ENCODE measurements at regions not wholly inside any gene's neighbourhood (a gene's known extent, or its start where the extent isn't known, plus 50 kb on each side); places are given as distances from the start of the nearest gene placed in this dataset.
A peak's percentile ranks its signal among the peaks of the same experiment; 100 is the strongest.

- no peak for DNase-seq
These were observed 748.2 kb upstream of the ADAMTS5 start for GRCh38 chr21:27715131-27715530.

GRCh38 chr21:27713154-27714109, 746.5 kb upstream of the ADAMTS5 start:
- no peak for DNase-seq

GRCh38 chr21:27704567-27705166, 737.8 kb upstream of the ADAMTS5 start:
- no peak for DNase-seq

- DNase-seq = no peak
These were observed 736.9 kb upstream of the ADAMTS5 start for GRCh38 chr21:27703791-27704190.

- DNase-seq = peak; percentile 15 to 43
These were observed 734.2 kb upstream of the ADAMTS5 start for GRCh38 chr21:27700974-27701614.

GRCh38 chr21:27695246-27695645, 728.4 kb upstream of the ADAMTS5 start:
- no peak for DNase-seq

- no peak for DNase-seq
These were observed 727.8 kb upstream of the ADAMTS5 start for GRCh38 chr21:27694667-27695066.

GRCh38 chr21:27693376-27693775, 726.5 kb upstream of the ADAMTS5 start:
- no peak for DNase-seq

GRCh38 chr21:27691516-27691915, 724.6 kb upstream of the ADAMTS5 start:
- DNase-seq = no peak

- DNase-seq = no peak
These were observed 724.1 kb upstream of the ADAMTS5 start for GRCh38 chr21:27691006-27691405.

GRCh38 chr21:27690426-27690825, 723.5 kb upstream of the ADAMTS5 start:
- no peak for DNase-seq

- no peak for DNase-seq
These were observed 721.9 kb upstream of the ADAMTS5 start for GRCh38 chr21:27688773-27689172.

GRCh38 chr21:27683292-27683691, 716.4 kb upstream of the ADAMTS5 start:
- no peak for DNase-seq

GRCh38 chr21:27681841-27682240, 715.0 kb upstream of the ADAMTS5 start:
- no peak for DNase-seq

GRCh38 chr21:27681038-27681437, 714.1 kb upstream of the ADAMTS5 start:
- DNase-seq = no peak

GRCh38 chr21:27680181-27680580, 713.3 kb upstream of the ADAMTS5 start:
- no peak for DNase-seq

GRCh38 chr21:27678511-27678910, 711.6 kb upstream of the ADAMTS5 start:
- no peak for DNase-seq

GRCh38 chr21:27677546-27677945, 710.7 kb upstream of the ADAMTS5 start:
- DNase-seq = no peak

GRCh38 chr21:27675306-27675705, 708.4 kb upstream of the ADAMTS5 start:
- no peak for DNase-seq

- no peak for DNase-seq
These were observed 707.2 kb upstream of the ADAMTS5 start for GRCh38 chr21:27674041-27674615.

- no peak for DNase-seq
These were observed 706.7 kb upstream of the ADAMTS5 start for GRCh38 chr21:27673581-27673980.

GRCh38 chr21:27671207-27671606, 704.3 kb upstream of the ADAMTS5 start:
- DNase-seq = no peak

GRCh38 chr21:27653481-27653880, 686.6 kb upstream of the ADAMTS5 start:
- no peak for DNase-seq
